Glutamatergic neuron (in vitro differentiated cells): ENCODE measurements at regions not wholly inside any gene's neighbourhood (a gene's known extent, or its start where the extent isn't known, plus 50 kb on each side); places are given as distances from the start of the nearest gene placed in this dataset.

ENCODE experiments used
- DNase-seq: peaks from one replicate; pipeline ENCODE4 v3.0.0; 2022
- H3K27ac Mint-ChIP-seq: one replicate; pipeline ENCODE4 v1.8.0; 2020; ENCODE audit warnings: mild to moderate bottlenecking, mixed read lengths, inconsistent platforms; ENCODE audit not compliant: unreplicated experiment
- H3K27me3 Mint-ChIP-seq: one replicate; pipeline ENCODE4 v1.8.0; 2020; ENCODE audit warnings: mild to moderate bottlenecking, moderate library complexity, mixed read lengths, inconsistent platforms; ENCODE audit not compliant: unreplicated experiment
- H3K36me3 Mint-ChIP-seq: one replicate; pipeline ENCODE4 v1.8.0; 2020; ENCODE audit warnings: mild to moderate bottlenecking, mixed read lengths, inconsistent platforms; ENCODE audit not compliant: unreplicated experiment
- H3K4me1 Mint-ChIP-seq: one replicate; pipeline ENCODE4 v1.8.0; 2020; ENCODE audit warnings: mild to moderate bottlenecking, low read depth, mixed read lengths, inconsistent platforms; ENCODE audit not compliant: unreplicated experiment
- H3K4me3 Mint-ChIP-seq: one replicate; pipeline ENCODE4 v1.8.0; 2020; ENCODE audit warnings: mild to moderate bottlenecking, mixed read lengths, inconsistent platforms; ENCODE audit not compliant: unreplicated experiment
- H3K9me3 Mint-ChIP-seq: one replicate; pipeline ENCODE4 v1.8.0; 2020; ENCODE audit warnings: mild to moderate bottlenecking, moderate library complexity, mixed read lengths, inconsistent platforms; ENCODE audit not compliant: unreplicated experiment
- CTCF ChIP-seq: fragments of 200-600 bp; sonication (generic); IDR thresholded peaks from one replicate; pipeline ENCODE4 v1.5.0; 2021; ENCODE audit not compliant: partially characterized antibody, unreplicated experiment

DNA sequence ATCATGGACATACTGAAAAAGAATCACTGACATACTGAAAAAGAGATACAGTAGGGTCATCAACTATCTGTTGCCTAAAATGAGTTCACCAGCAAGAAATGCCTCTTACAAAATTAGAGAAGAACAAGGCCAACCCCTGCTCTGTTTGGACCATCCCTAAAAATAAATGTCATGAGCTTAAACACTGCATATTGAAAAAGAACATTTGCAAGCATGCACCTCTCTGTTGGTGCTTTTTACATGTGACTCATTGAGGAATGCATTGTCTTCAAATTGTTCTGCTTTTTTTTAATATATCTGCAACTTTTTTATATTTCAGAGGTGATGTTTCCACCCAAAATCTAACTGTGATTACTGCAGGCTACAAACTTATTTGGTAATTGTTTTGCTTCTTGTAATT lies 233.9 kb upstream of the LRATD1 start:
- H3K9me3 Mint-ChIP-seq: peaks cover 2% of the 10 kb centered on the region
- H3K27ac Mint-ChIP-seq: no peak overlapping the region

DNA sequence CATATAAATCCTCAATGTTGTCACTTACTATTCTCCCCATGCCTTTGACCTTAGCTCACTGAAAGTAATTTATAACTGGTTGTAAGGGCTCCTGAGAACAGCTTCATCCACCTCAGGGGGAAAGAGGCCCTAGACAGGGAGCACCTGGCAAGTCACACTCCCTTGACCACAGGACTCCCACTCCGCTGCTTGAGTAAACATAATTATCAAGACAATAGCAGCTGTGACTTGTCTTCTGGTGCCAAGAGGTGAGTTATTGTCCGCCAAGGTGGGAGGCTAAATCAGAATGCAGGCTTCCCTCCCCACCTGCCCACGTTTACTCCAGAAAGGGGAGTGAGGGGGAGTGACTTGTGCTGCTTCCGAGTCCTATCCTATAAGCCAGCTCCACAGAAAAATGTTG lies 230.6 kb upstream of the LRATD1 start:
- H3K4me3 Mint-ChIP-seq: no peak overlapping the region

More for the DNA sequence above, 233.9 kb upstream of the LRATD1 start:
- Mint-ChIP-seq H3K36me3 (no peaks in the 10 kb centered on the region), H3K4me3 (no peak overlapping the region), H3K4me1 (peaks cover 7% of the 10 kb centered on the region), H3K27me3 (no peaks in the 10 kb centered on the region)
- no peak for DNase-seq
- no peak for TF ChIP-seq CTCF

DNA sequence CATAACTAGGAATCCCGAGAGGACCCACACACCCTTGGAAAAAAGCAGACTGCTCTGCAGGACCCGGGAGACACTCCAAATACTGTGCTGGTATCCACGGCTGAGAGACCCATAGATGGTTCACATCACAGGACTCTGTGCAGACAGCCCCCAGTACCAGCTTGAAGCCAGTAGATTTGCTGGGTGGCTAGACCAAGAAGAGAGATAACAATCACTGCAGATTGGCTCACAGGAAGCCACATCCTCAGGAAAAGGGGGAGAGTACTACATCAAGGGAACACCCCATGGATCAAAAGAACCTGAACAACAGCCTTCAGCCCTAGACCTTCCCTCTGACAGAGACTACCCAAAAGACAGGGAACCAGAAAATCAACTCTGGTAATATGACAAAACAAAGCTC lies 223.8 kb upstream of the LRATD1 start:
- Mint-ChIP-seq H3K36me3 (no peaks in the 10 kb centered on the region), H3K4me3 (no peak overlapping the region), H3K27me3 (no peaks in the 10 kb centered on the region), H3K9me3 (peaks cover 2% of the 10 kb centered on the region), H3K27ac (no peak overlapping the region), H3K4me1 (no peaks in the 10 kb centered on the region)
- no peak for DNase-seq
- no peak for TF ChIP-seq CTCF

More for the DNA sequence above, 230.6 kb upstream of the LRATD1 start:
- no peaks in the 10 kb centered on the region for H3K27me3 Mint-ChIP-seq
- H3K27ac Mint-ChIP-seq: no peak overlapping the region
- DNase-seq: no peak
- TF ChIP-seq CTCF: no peak
- peaks cover 2% of the 10 kb centered on the region for H3K9me3 Mint-ChIP-seq
- no peaks in the 10 kb centered on the region for H3K36me3 Mint-ChIP-seq
- peaks cover under 1% of the 10 kb centered on the region for H3K4me1 Mint-ChIP-seq

DNA sequence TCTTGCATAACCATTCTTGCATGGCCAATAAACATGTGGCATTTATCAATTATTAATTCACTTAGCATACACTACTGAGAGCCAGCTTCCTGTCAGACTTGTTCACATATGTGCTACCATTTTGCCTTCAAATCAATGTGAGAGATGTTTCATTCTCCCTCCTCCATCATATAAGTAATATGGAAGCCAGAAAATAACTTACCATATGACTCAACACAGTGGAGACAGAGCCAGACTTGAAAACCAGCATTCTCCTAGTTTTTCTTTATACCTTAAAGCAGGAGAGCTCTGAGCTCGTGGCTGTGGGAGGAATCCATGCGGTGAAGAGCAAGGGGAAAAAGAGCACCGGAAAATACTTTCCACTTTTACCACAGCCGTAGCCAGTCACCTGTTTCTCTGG lies 215.0 kb upstream of the LRATD1 start:
- Mint-ChIP-seq H3K9me3 (peaks cover 2% of the 10 kb centered on the region), H3K36me3 (no peaks in the 10 kb centered on the region), H3K27ac (peak overlapping the region; percentile 9), H3K27me3 (no peaks in the 10 kb centered on the region), H3K4me3 (no peak overlapping the region), H3K4me1 (no peaks in the 10 kb centered on the region)
- no peak for DNase-seq
- no peak for TF ChIP-seq CTCF

DNA sequence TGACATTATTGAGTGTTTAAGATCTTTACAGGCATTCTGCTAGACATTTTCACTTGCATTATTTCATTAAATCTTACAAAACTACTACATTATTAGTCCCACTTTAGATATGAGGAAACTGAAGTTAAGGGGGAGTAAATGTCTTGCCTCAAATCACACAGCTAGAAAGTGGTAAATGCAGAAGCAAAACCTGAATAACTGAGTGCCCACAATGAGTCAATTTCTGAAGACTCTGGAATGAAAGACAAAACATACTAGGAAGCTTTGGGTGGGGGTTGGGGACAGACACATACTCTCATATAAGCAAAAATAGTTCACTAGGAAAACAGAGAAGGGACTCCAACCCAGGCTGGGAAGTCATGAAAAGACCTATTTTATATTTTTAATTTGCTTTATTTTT lies 214.4 kb upstream of the LRATD1 start:
- no peaks in the 10 kb centered on the region for H3K36me3 Mint-ChIP-seq
- H3K4me3 Mint-ChIP-seq: no peak overlapping the region

More for the DNA sequence above, 214.4 kb upstream of the LRATD1 start:
- DNase-seq: no peak
- Mint-ChIP-seq H3K27me3 (no peaks in the 10 kb centered on the region), H3K27ac (no peak overlapping the region), H3K4me1 (no peaks in the 10 kb centered on the region), H3K9me3 (peaks cover 2% of the 10 kb centered on the region)
- no peak for TF ChIP-seq CTCF
